ENCODE measurements at regions not wholly inside any gene's neighbourhood (a gene's known extent, or its start where the extent isn't known, plus 50 kb on each side); places are given as distances from the start of the nearest gene placed in this dataset.

- no peaks in the 10 kb centered on the region for H3K27me3 ChIP-seq (replicated peaks; ENCODE audit: insufficient read depth)
- no peak for ATAC-seq (ENCODE audit: insufficient number of reproducible peaks, low FRiP score, low read depth)
- no peak overlapping the region for H3K27ac ChIP-seq
- no peak for DNase-seq (ENCODE audit: low spot score)
- H3K9me3 ChIP-seq = no peaks in the 10 kb centered on the region
- TF ChIP-seq CTCF (IDR thresholded peaks at IDR 0.05) = no peak
- H3K4me1 ChIP-seq (ENCODE audit: control insufficient read depth in 1 of 2, low read depth in 2 of 2) = peaks cover 0 to 7% of the 10 kb centered on the region in 2 donors
- H3K4me3 ChIP-seq = no peak overlapping the region
- no peaks in the 10 kb centered on the region for H3K36me3 ChIP-seq
Measured at GRCh38 chr5:93890657-93891056, 149.3 kb upstream of the POU5F2 start.

GRCh38 chr5:93887678-93888077 lies 146.3 kb upstream of the POU5F2 start:
- no peak for ATAC-seq (ENCODE audit: insufficient number of reproducible peaks, low FRiP score, low read depth)
- no peak for DNase-seq (ENCODE audit: low spot score)
- Histone ChIP-seq H3K36me3 (no peaks in the 10 kb centered on the region), H3K27ac (no peak overlapping the region), H3K9me3 (no peaks in the 10 kb centered on the region), H3K4me3 (no peak overlapping the region), H3K27me3 (replicated peaks; ENCODE audit: insufficient read depth) (no peaks in the 10 kb centered on the region), H3K4me1 (ENCODE audit: control insufficient read depth in 1 of 2, low read depth in 2 of 2) (peaks cover 0 to 7% of the 10 kb centered on the region in 2 donors)
- TF ChIP-seq CTCF (IDR thresholded peaks at IDR 0.05) = no peak

DNA sequence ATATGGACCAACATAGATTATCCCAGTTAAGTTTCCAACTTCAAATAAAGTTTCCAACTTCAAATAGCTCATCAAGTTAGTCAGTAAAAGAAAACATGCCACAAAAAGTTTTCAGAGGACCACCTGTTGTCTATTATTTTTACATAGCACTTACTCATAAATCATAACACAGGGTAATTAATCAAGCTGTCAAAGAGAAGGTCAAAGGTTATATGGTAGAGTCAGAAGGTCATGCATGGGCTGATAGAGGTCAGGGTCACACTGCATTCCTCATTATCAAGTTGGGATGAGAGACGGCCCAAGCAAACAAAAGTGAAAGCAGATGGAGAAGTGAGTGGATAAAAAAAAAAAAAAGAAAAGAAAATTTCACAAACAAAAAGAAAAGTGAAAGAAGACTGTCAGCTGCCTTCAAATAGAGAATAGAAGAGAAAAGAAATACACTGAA lies 145.5 kb upstream of the POU5F2 start:
- Histone ChIP-seq H3K27ac (no peak overlapping the region), H3K4me3 (peak overlapping the region; percentile 44), H3K27me3 (replicated peaks; ENCODE audit: insufficient read depth) (no peaks in the 10 kb centered on the region), H3K36me3 (no peaks in the 10 kb centered on the region), H3K4me1 (ENCODE audit: control insufficient read depth in 1 of 2, low read depth in 2 of 2) (peaks cover 0 to 7% of the 10 kb centered on the region in 2 donors), H3K9me3 (no peaks in the 10 kb centered on the region)
- DNase-seq (ENCODE audit: low spot score) (no peak), ATAC-seq (ENCODE audit: insufficient number of reproducible peaks, low FRiP score, low read depth) (no peak)
- no peak for TF ChIP-seq CTCF (IDR thresholded peaks at IDR 0.05)

- H3K36me3 ChIP-seq = no peaks in the 10 kb centered on the region
- ATAC-seq (ENCODE audit: insufficient number of reproducible peaks, low FRiP score, low read depth) (no peak), DNase-seq (ENCODE audit: low spot score) (no peak)
- peaks cover 0 to 7% of the 10 kb centered on the region in 2 donors for H3K4me1 ChIP-seq (ENCODE audit: control insufficient read depth in 1 of 2, low read depth in 2 of 2)
- no peak overlapping the region for H3K27ac ChIP-seq
- H3K9me3 ChIP-seq = no peaks in the 10 kb centered on the region
- TF ChIP-seq CTCF (IDR thresholded peaks at IDR 0.05) = no peak
- H3K4me3 ChIP-seq = no peak overlapping the region
- H3K27me3 ChIP-seq (replicated peaks; ENCODE audit: insufficient read depth) = no peaks in the 10 kb centered on the region
Measured at GRCh38 chr5:93886098-93886806, 144.9 kb upstream of the POU5F2 start.

- Histone ChIP-seq H3K27me3 (replicated peaks; ENCODE audit: insufficient read depth) (no peaks in the 10 kb centered on the region), H3K4me3 (no peak overlapping the region), H3K9me3 (no peaks in the 10 kb centered on the region), H3K27ac (no peak overlapping the region), H3K4me1 (ENCODE audit: control insufficient read depth in 1 of 2, low read depth in 2 of 2) (peaks cover 0 to 7% of the 10 kb centered on the region in 2 donors), H3K36me3 (no peaks in the 10 kb centered on the region)
- no peak for TF ChIP-seq CTCF (IDR thresholded peaks at IDR 0.05)
- ATAC-seq (ENCODE audit: insufficient number of reproducible peaks, low FRiP score, low read depth) (no peak), DNase-seq (ENCODE audit: low spot score) (no peak)
Measured at GRCh38 chr5:93884254-93884653, 142.9 kb upstream of the POU5F2 start.

All from thoracic aorta (tissue), 2 donors.